Body of pancreas (tissue), 4 donors: ENCODE measurements at regions not wholly inside any gene's neighbourhood (a gene's known extent, or its start where the extent isn't known, plus 50 kb on each side); places are given as distances from the start of the nearest gene placed in this dataset.
"Not testable (repeated sequence)": the region's sequence is repeated elsewhere in the genome, so short reads cannot be mapped to it uniquely, and the experiment has no call there.

Experiments used
- ATAC-seq: fragments of 150-250 bp; one replicate; pipeline ENCODE4 v1.9.1; 2016
- DNase-seq, 4 donors: peaks; one replicate each; pipeline ENCODE4 v3.0.0-alpha.2; 2019
- H3K27ac ChIP-seq, 4 donors: fragments of 200-600 bp; sonication (generic); 1 replicate in 3 of 4; 2 replicates in 1 of 4; pipeline versions ENCODE4 v1.5.1 to v1.6.1; 2016 to 2019; ENCODE audit warnings: mild to moderate bottlenecking in 1 of 4, mixed read lengths in 1 of 4, moderate library complexity in 1 of 4
- H3K27me3 ChIP-seq, 2 donors: fragments of 200-600 bp; sonication (generic); one replicate each; pipeline ENCODE4 v1.6.0; 2016; ENCODE audit warnings: mild to moderate bottlenecking in 1 of 2
- H3K36me3 ChIP-seq, 2 donors: fragments of 200-600 bp; sonication (generic); replicated peaks in 1 of 2; 2 replicates each; pipeline ENCODE4 v1.5.1; 2016; ENCODE audit warnings: low read depth in 2 of 2; ENCODE audit not compliant: insufficient read depth in 1 of 2
- H3K4me1 ChIP-seq: fragments of 200-600 bp; sonication (generic); one replicate; pipeline ENCODE4 v1.6.0; 2016
- H3K4me3 ChIP-seq, 2 donors: fragments of 200-600 bp; sonication (generic); 1 replicate in 1 of 2; 2 replicates in 1 of 2; pipeline ENCODE4 v1.5.1; 2016 to 2019
- H3K9me3 ChIP-seq, 3 donors: fragments of 200-600 bp; sonication (generic); 1 replicate in 2 of 3; 2 replicates in 1 of 3; pipeline ENCODE4 v1.5.1; 2016
- CTCF ChIP-seq, 7 experiments: fragments of 450-650 bp in 4 of 7; fragments of 200-600 bp in 3 of 7; sonication (generic) in 3 of 7; IDR thresholded peaks; one replicate each; pipeline ENCODE4 v1.5.1; 2016 to 2019; ENCODE audit warnings: antibody characterized with exemption in 7 of 7
- POLR2A ChIP-seq, 3 donors: fragments of 450-650 bp; IDR thresholded peaks; one replicate each; pipeline ENCODE4 v1.6.1; 2016; ENCODE audit warnings: antibody characterized with exemption in 3 of 3, mild to moderate bottlenecking in 2 of 3
- WGBS, 2 donors: methylation state at CpG; one replicate each; pipeline ENCODE4 v1.1.5; 2017; 5-methylcytosine and 5-hydroxymethylcytosine counted together
- intact Hi-C: fragments of 100-400 bp; cut with DNase I; formaldehyde crosslinking; loops from one replicate; pipeline ENCODE4 v1.15.1; 2023

- no peak overlapping the region for H3K27ac ChIP-seq
- TF ChIP-seq POLR2A (IDR thresholded peaks at IDR 0.05) (no peak), CTCF (IDR thresholded peaks at IDR 0.05) (no peak)
- H3K9me3 ChIP-seq = no peaks in the 10 kb centered on the region
- ATAC-seq (no peak), DNase-seq (no peak)
- H3K36me3 ChIP-seq = no peaks in the 10 kb centered on the region
- intact Hi-C loops = no loop called here
- H3K4me1 ChIP-seq = no peaks in the 10 kb centered on the region
- H3K4me3 ChIP-seq = no peak overlapping the region
- H3K27me3 ChIP-seq = no peaks in the 10 kb centered on the region
Measured at GRCh38 chr14:43285575-43285974, 1221.5 kb downstream of the FSCB start.

DNA sequence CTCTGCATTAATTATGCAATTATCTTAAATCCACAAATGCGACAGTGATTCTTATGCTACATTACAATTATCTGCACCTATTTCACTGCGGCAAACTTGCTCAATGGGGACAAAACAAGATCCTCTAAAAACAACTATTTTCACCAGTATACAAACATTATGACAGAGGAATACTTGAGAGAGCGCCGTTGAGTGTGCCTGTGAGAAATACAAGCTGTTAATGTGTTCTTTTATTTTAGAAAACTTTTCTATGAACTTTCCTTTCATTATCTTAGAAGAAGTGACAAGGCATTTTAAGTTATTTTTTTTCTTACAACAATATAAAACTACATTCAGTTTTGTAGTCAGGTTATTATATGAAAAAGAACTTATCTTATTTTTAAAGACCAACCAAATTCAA is 1247.0 kb downstream of the FSCB start:
- DNase-seq = no peak
- no peaks in the 10 kb centered on the region for H3K36me3 ChIP-seq
- no peak overlapping the region for H3K27ac ChIP-seq
- 67 to 70% methylated on average over 4 of the region's 4 CpGs for WGBS, 2 donors
- no peaks in the 10 kb centered on the region for H3K9me3 ChIP-seq
- H3K27me3 ChIP-seq = no peaks in the 10 kb centered on the region
- no peak overlapping the region for H3K4me3 ChIP-seq
- no peaks in the 10 kb centered on the region for H3K4me1 ChIP-seq
- no peak for ATAC-seq
- intact Hi-C loops = no loop called here
- TF ChIP-seq POLR2A (IDR thresholded peaks at IDR 0.05) (no peak), CTCF (IDR thresholded peaks at IDR 0.05) (no peak)

DNA sequence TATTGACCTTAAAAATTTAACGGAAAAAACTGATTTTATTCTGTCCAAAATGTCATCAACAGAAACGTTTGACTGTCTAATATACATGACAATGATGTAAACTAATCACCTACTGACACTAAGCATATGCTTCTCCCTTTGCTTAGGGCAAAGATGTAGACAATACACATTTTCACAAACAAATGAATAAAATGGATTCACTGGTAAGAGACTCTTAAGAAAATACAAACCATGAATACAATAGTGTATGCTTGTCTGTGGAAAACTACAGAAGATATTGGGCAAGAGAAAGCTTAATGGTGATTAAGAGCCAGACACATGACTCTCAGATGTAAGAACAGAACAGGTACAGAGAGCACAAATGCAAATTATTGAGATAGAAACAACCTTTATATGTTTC is 1248.7 kb downstream of the FSCB start:
- Histone ChIP-seq H3K9me3 (no peaks in the 10 kb centered on the region), H3K27ac (no peak overlapping the region), H3K4me3 (no peak overlapping the region), H3K27me3 (no peaks in the 10 kb centered on the region), H3K4me1 (no peaks in the 10 kb centered on the region), H3K36me3 (no peaks in the 10 kb centered on the region)
- intact Hi-C loops = no loop called here
- WGBS, 2 donors = 51 to 54% methylated on average over 2 of the region's 2 CpGs
- TF ChIP-seq POLR2A (IDR thresholded peaks at IDR 0.05) = no peak
- no peak for TF ChIP-seq CTCF (IDR thresholded peaks at IDR 0.05)
- no peak for ATAC-seq
- no peak for DNase-seq

GRCh38 chr14:43256996-43257395 is 1250.1 kb downstream of the FSCB start:
- WGBS, 2 donors = 79 to 87% methylated on average over 5 of the region's 5 CpGs
- DNase-seq, intact Hi-C loops, H3K36me3 ChIP-seq, H3K9me3 ChIP-seq, H3K27me3 ChIP-seq, ATAC-seq, H3K27ac ChIP-seq, H3K4me3 ChIP-seq, H3K4me1 ChIP-seq: not testable (repeated sequence)

DNA sequence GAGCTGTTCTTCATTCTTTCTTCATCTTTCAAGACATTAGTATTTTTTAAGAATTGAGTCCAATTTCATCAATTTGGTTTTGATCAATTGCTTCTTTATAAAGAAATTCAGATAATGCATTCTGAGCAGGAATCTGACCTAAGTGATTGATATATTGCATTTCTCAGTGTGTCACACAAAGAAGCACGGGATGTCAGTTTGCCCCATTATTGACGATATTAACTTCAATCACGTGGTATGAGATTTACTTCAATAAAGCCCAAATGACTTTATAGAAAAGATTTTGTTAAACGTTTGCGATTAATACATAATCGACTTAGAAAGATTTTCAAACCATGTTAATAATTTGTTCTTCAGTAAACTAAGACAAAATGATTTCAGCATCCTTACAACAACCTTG is 1254.2 kb downstream of the FSCB start:
- intact Hi-C loops = no loop called here
- WGBS, 2 donors = 73 to 77% methylated on average over 6 of the region's 6 CpGs

More for the DNA sequence above, 1254.2 kb downstream of the FSCB start:
- Histone ChIP-seq H3K9me3 (no peaks in the 10 kb centered on the region), H3K36me3 (no peaks in the 10 kb centered on the region), H3K27ac (no peak overlapping the region), H3K27me3 (no peaks in the 10 kb centered on the region), H3K4me1 (no peaks in the 10 kb centered on the region), H3K4me3 (no peak overlapping the region)
- DNase-seq (no peak), ATAC-seq (no peak)
- no peak for TF ChIP-seq POLR2A (IDR thresholded peaks at IDR 0.05)
- TF ChIP-seq CTCF (IDR thresholded peaks at IDR 0.05) = no peak
